OCI-LY7 (cell line): ENCODE measurements at regions not wholly inside any gene's neighbourhood (a gene's known extent, or its start where the extent isn't known, plus 50 kb on each side); places are given as distances from the start of the nearest gene placed in this dataset.

ENCODE experiments used
- CTCF ChIP-seq: fragments of 200-600 bp; sonication (generic); conservative IDR thresholded peaks from 2 replicates; pipeline ENCODE4 v1.5.1; 2014; ENCODE audit warnings: mild to moderate bottlenecking, antibody characterized with exemption, low read length, moderate library complexity, mixed read lengths
- EZH2phosphoT487 ChIP-seq: fragments of 200-600 bp; sonication (generic); IDR thresholded peaks from 2 replicates; pipeline ENCODE4 v1.6.1; 2018; ENCODE audit warnings: low read depth, borderline replicate concordance, mild to moderate bottlenecking, mixed run types, antibody characterized with exemption, low read length, moderate library complexity, mixed read lengths

- no peak for TF ChIP-seq CTCF
- no peak for TF ChIP-seq EZH2phosphoT487
Measured at GRCh38 chr6:90637320-90637719, 50.4 kb upstream of the MAP3K7 start.
